Transverse colon (tissue), 4 donors: ENCODE measurements at regions not wholly inside any gene's neighbourhood (a gene's known extent, or its start where the extent isn't known, plus 50 kb on each side); places are given as distances from the start of the nearest gene placed in this dataset.
A peak's percentile ranks its signal among the peaks of the same experiment; 100 is the strongest.
"Not testable (repeated sequence)": the region's sequence is repeated elsewhere in the genome, so short reads cannot be mapped to it uniquely, and the experiment has no call there.

Source experiments
- DNase-seq: peaks from one replicate; pipeline ENCODE4 v3.0.0-alpha.2; 2019
- H3K27ac ChIP-seq, 4 donors: fragments of 200-600 bp; sonication (generic); 2 replicates each; pipeline ENCODE4 v1.5.1; 2016 to 2018; ENCODE audit warnings: inconsistent platforms in 4 of 4
- H3K27me3 ChIP-seq: fragments of 200-600 bp; sonication (generic); 2 replicates; pipeline ENCODE4 v1.5.1; 2017; ENCODE audit warnings: inconsistent platforms
- H3K36me3 ChIP-seq, 4 donors: fragments of 200-600 bp; sonication (generic); 2 replicates each; pipeline ENCODE4 v1.5.1; 2017 to 2019; ENCODE audit warnings: inconsistent platforms in 4 of 4
- H3K4me1 ChIP-seq, 4 donors: fragments of 200-600 bp; sonication (generic); 2 replicates each; pipeline ENCODE4 v1.5.1; 2017 to 2020; ENCODE audit warnings: inconsistent platforms in 4 of 4
- H3K4me3 ChIP-seq, 4 donors: fragments of 200-600 bp; sonication (generic); 1 replicate in 1 of 4; 2 replicates in 3 of 4; pipeline versions ENCODE4 v1.5.1 to v1.6.1; 2017 to 2019; ENCODE audit warnings: inconsistent platforms in 4 of 4
- H3K9me3 ChIP-seq, 2 donors: fragments of 200-600 bp; sonication (generic); 2 replicates each; pipeline ENCODE4 v1.5.1; 2017 to 2019; ENCODE audit warnings: inconsistent platforms in 2 of 2
- CTCF ChIP-seq, 5 experiments: fragments of 200-600 bp in 3 of 5; fragments of 450-650 bp in 2 of 5; sonication (generic) in 3 of 5; IDR thresholded peaks; 1 replicate in 2 of 5; 2 replicates in 3 of 5; pipeline ENCODE4 v1.5.1; 2016 to 2017; ENCODE audit warnings: antibody characterized with exemption in 5 of 5, inconsistent platforms in 3 of 5, mild to moderate bottlenecking in 2 of 5, moderate library complexity in 1 of 5
- EP300 ChIP-seq: sonication (generic); formaldehyde crosslinking; IDR thresholded peaks from one replicate; pipeline ENCODE4 v1.6.1; 2017; ENCODE audit warnings: antibody characterized with exemption, low read depth
- POLR2A ChIP-seq: fragments of 450-650 bp; IDR thresholded peaks from one replicate; pipeline ENCODE4 v1.6.1; 2016; ENCODE audit warnings: antibody characterized with exemption, mild to moderate bottlenecking, moderate library complexity
- POLR2AphosphoS5 ChIP-seq, 3 donors: sonication (generic); formaldehyde crosslinking; IDR thresholded peaks; one replicate each; pipeline ENCODE4 v1.6.1; 2016; ENCODE audit warnings: antibody characterized with exemption in 3 of 3
- WGBS, 2 donors: methylation state at CpG; one replicate each; pipeline ENCODE4 v1.1.5; 2018; ENCODE audit warnings: low coverage in 1 of 2; 5-methylcytosine and 5-hydroxymethylcytosine counted together
- in situ Hi-C, 4 donors: fragments of 200-750 bp; cut with MboI; loops; one replicate each; pipeline versions ENCODE4 v1.15.0 to v1.15.1; 2017; ENCODE audit warnings: low sequenced_read_pairs in 3 of 4, low pct_ligation_motif_present in 1 of 4, low pct_unique_long_range_greater_than_20kb in 1 of 4
- intact Hi-C: fragments of 100-400 bp; cut with DNase I; formaldehyde crosslinking; loops from one replicate; pipeline ENCODE4 v1.15.1; 2023; ENCODE audit warnings: low total_unique reads

GRCh38 chr7:110432061-110432553 lies 658.8 kb upstream of the LRRN3 start:
- intact Hi-C loops: no loop called here
- WGBS, 2 donors: 97 to 98% methylated on average over 8 of the region's 8 CpGs
- no peak for DNase-seq

GRCh38 chr7:110438926-110439325 lies 652.0 kb upstream of the LRRN3 start:
- in situ Hi-C loops: not testable (repeated sequence)

More at GRCh38 chr7:110432061-110432553, 658.8 kb upstream of the LRRN3 start:
- in situ Hi-C loops: no loop called here
- H3K36me3 ChIP-seq: no peaks in the 10 kb centered on the region
- H3K4me1 ChIP-seq: no peaks in the 10 kb centered on the region
- no peaks in the 10 kb centered on the region for H3K27me3 ChIP-seq
- no peak overlapping the region for H3K27ac ChIP-seq
- no peaks in the 10 kb centered on the region for H3K9me3 ChIP-seq
- no peak overlapping the region for H3K4me3 ChIP-seq
- TF ChIP-seq EP300 (no peak), CTCF (IDR thresholded peaks at IDR 0.05) (no peak), POLR2A (no peak), POLR2AphosphoS5 (IDR thresholded peaks at IDR 0.05) (no peak)

GRCh38 chr7:110442381-110442837 lies 648.5 kb upstream of the LRRN3 start:
- DNase-seq: no peak
- Histone ChIP-seq H3K27me3 (no peaks in the 10 kb centered on the region), H3K27ac (no peak overlapping the region), H3K4me1 (no peaks in the 10 kb centered on the region), H3K4me3 (no peak overlapping the region), H3K36me3 (no peaks in the 10 kb centered on the region), H3K9me3 (no peaks in the 10 kb centered on the region)
- WGBS, 2 donors: 33 to 56% methylated on average over 4 of the region's 4 CpGs
- intact Hi-C loops: no loop called here
- TF ChIP-seq CTCF (IDR thresholded peaks at IDR 0.05) (peak in 2 of 5 experiments; percentile 10 to 16), POLR2AphosphoS5 (IDR thresholded peaks at IDR 0.05) (no peak)
- in situ Hi-C loops: no loop called here

More at GRCh38 chr7:110438926-110439325, 652.0 kb upstream of the LRRN3 start:
- H3K27ac ChIP-seq, H3K27me3 ChIP-seq, intact Hi-C loops, H3K4me1 ChIP-seq, DNase-seq, H3K4me3 ChIP-seq, H3K9me3 ChIP-seq, H3K36me3 ChIP-seq: not testable (repeated sequence)
- WGBS, 2 donors: 80 to 94% methylated on average over 1 to 2 of the region's 2 CpGs

- no peak for TF ChIP-seq POLR2A
- no peak for TF ChIP-seq CTCF (IDR thresholded peaks at IDR 0.05)
- TF ChIP-seq POLR2AphosphoS5 (IDR thresholded peaks at IDR 0.05): no peak
- TF ChIP-seq EP300: no peak
- H3K27me3 ChIP-seq: no peaks in the 10 kb centered on the region
- DNase-seq: no peak
- H3K27ac ChIP-seq: no peak overlapping the region
- no peak overlapping the region for H3K4me3 ChIP-seq
- H3K36me3 ChIP-seq: no peaks in the 10 kb centered on the region
- H3K9me3 ChIP-seq: no peaks in the 10 kb centered on the region
- in situ Hi-C loops (no loop called here), intact Hi-C loops (no loop called here)
- 96 to 97% methylated on average over 5 to 6 of the region's 6 CpGs for WGBS, 2 donors
- H3K4me1 ChIP-seq: no peaks in the 10 kb centered on the region
Observed at GRCh38 chr7:110446658-110447057, 644.3 kb upstream of the LRRN3 start.

GRCh38 chr7:110448918-110449317 lies 642.0 kb upstream of the LRRN3 start:
- H3K36me3 ChIP-seq: no peaks in the 10 kb centered on the region
- TF ChIP-seq CTCF (IDR thresholded peaks at IDR 0.05) (no peak), POLR2A (no peak), EP300 (no peak), POLR2AphosphoS5 (IDR thresholded peaks at IDR 0.05) (no peak)
- intact Hi-C loops: no loop called here
- H3K4me1 ChIP-seq: no peaks in the 10 kb centered on the region
- no peaks in the 10 kb centered on the region for H3K9me3 ChIP-seq
- no peak overlapping the region for H3K4me3 ChIP-seq
- in situ Hi-C loops: no loop called here
- no peak overlapping the region for H3K27ac ChIP-seq
- no peaks in the 10 kb centered on the region for H3K27me3 ChIP-seq
- DNase-seq: no peak
